ENCODE measurements at regions not wholly inside any gene's neighbourhood (a gene's known extent, or its start where the extent isn't known, plus 50 kb on each side); places are given as distances from the start of the nearest gene placed in this dataset.

- TF ChIP-seq CTCF (conservative IDR thresholded peaks at IDR 0.05; ENCODE audit: low read depth, low read length), result no peak
- no peak for TF ChIP-seq NFE2L2 (IDR thresholded peaks at IDR 0.05; ENCODE audit: low read depth, low read length)
- no peak for TF ChIP-seq CEBPB (IDR thresholded peaks at IDR 0.05; ENCODE audit: low read depth, low read length)
- TF ChIP-seq SMC3 (IDR thresholded peaks at IDR 0.05; ENCODE audit: low read depth, low read length), result no peak
- TF ChIP-seq RAD21 (IDR thresholded peaks at IDR 0.05; ENCODE audit: low read length), result no peak
- no peak for TF ChIP-seq RFX5 (IDR thresholded peaks at IDR 0.05; ENCODE audit: low read depth, low read length)
- TF ChIP-seq POLR2A (IDR thresholded peaks at IDR 0.05; ENCODE audit: low read depth, low read length), result no peak
- no peak for TF ChIP-seq RCOR1 (IDR thresholded peaks at IDR 0.05; ENCODE audit: insufficient replicate concordance, low read length)
- no peak for TF ChIP-seq MAZ (IDR thresholded peaks at IDR 0.05; ENCODE audit: borderline replicate concordance, low read depth, low read length)
Measured at GRCh38 chr3:18964640-18965039, 183.7 kb upstream of the KCNH8 start.
